Heart left ventricle (tissue), 13 donors: ENCODE measurements at regions not wholly inside any gene's neighbourhood (a gene's known extent, or its start where the extent isn't known, plus 50 kb on each side); places are given as distances from the start of the nearest gene placed in this dataset.

ENCODE experiments used
- CTCF ChIP-seq, 12 donors: fragments of 200-600 bp; sonication (generic) in 4 of 12; IDR thresholded peaks; one replicate each; pipeline versions ENCODE4 v1.5.0 to v1.8.0; 2018 to 2022; ENCODE audit warnings: antibody characterized with exemption in 12 of 12, mild to moderate bottlenecking in 5 of 12
- POLR2A ChIP-seq, 2 donors: fragments of 450-650 bp; IDR thresholded peaks; one replicate each; pipeline ENCODE4 v1.6.1; 2017; ENCODE audit warnings: antibody characterized with exemption in 2 of 2, mild to moderate bottlenecking in 2 of 2, moderate library complexity in 2 of 2
- donor health status: ischemic (EF 13 %, LVEDD 7.1; RV severe dilation, severe dysfunction).
- donor health status: DM: no; HTN: yes; CAD: no.
- donor health status: DM: no; HTN: no; CAD: no.
- donor health status: ischemic (EF 25% LVEDD 6.9; RV normal size, moderate dysfunction).
- donor health status: ischemic (EF 25% LVEDD 5.7; RV mildly dilated, moderate dysfunction).
- donor health status: ischemic (EF 35%, LVEDD 5.7; RV mildly dilated, moderate dysfunction).
- donor health status: nonischemic (EF 11% LVEDD 7.7; RV severe dilation, severe dysfunction).
- donor health status: DM: yes; HTN: yes; CAD: no.
- donor health status: PGD.
- donor health status: ischemic (EF 29% LVEDD 5.4; RV normal size, mild dysfunction).
- donor health status: nonischemic (EF 23%, LVEDD 6.1; RV moderate dilation, normal function).

- TF ChIP-seq CTCF (IDR thresholded peaks at IDR 0.05) (no peak), POLR2A (IDR thresholded peaks at IDR 0.05) (no peak)
These were observed 107.9 kb upstream of the NDUFV2 start for GRCh38 chr18:8994603-8995002.
